Hippocampal formation (tissue), 2 donors: ENCODE measurements at regions not wholly inside any gene's neighbourhood (a gene's known extent, or its start where the extent isn't known, plus 50 kb on each side); places are given as distances from the start of the nearest gene placed in this dataset.
"Not testable (repeated sequence)": the region's sequence is repeated elsewhere in the genome, so short reads cannot be mapped to it uniquely, and the experiment has no call there.

Experiments
- DNase-seq, 2 donors: peaks; one replicate each; lab custom pipeline; 2025; lab: John Stamatoyannopoulos, UW

- no peak for DNase-seq
Measured at GRCh38 chr2:65957886-65958285, 477.0 kb upstream of the MEIS1 start.

- no peak for DNase-seq
Measured at GRCh38 chr2:65957454-65957853, 477.5 kb upstream of the MEIS1 start.

- DNase-seq = no peak
Measured at GRCh38 chr2:65955259-65955658, 479.7 kb upstream of the MEIS1 start.

GRCh38 chr2:65952966-65953761 lies 481.8 kb upstream of the MEIS1 start:
- DNase-seq = no peak

GRCh38 chr2:65944213-65944612 lies 490.7 kb upstream of the MEIS1 start:
- no peak for DNase-seq

- no peak for DNase-seq
Measured at GRCh38 chr2:65943099-65943786, 491.7 kb upstream of the MEIS1 start.

GRCh38 chr2:65940856-65941255 lies 494.1 kb upstream of the MEIS1 start:
- no peak for DNase-seq

GRCh38 chr2:65939687-65940086 lies 495.2 kb upstream of the MEIS1 start:
- no peak for DNase-seq

GRCh38 chr2:65937379-65938160 lies 497.4 kb upstream of the MEIS1 start:
- no peak for DNase-seq

GRCh38 chr2:65934992-65935629 lies 499.8 kb upstream of the MEIS1 start:
- DNase-seq = no peak

GRCh38 chr2:65932571-65932970 lies 500.2 kb upstream of the SPRED2 start:
- no peak for DNase-seq

- DNase-seq = no peak
Measured at GRCh38 chr2:65931056-65931455, 498.7 kb upstream of the SPRED2 start.

GRCh38 chr2:65930259-65930658 lies 497.9 kb upstream of the SPRED2 start:
- DNase-seq = no peak

- DNase-seq = not testable (repeated sequence)
Measured at GRCh38 chr2:65929664-65930063, 497.3 kb upstream of the SPRED2 start.

- no peak for DNase-seq
Measured at GRCh38 chr2:65922794-65923193, 490.4 kb upstream of the SPRED2 start.

GRCh38 chr2:65922030-65922429 lies 489.6 kb upstream of the SPRED2 start:
- no peak for DNase-seq

GRCh38 chr2:65921116-65921515 lies 488.7 kb upstream of the SPRED2 start:
- DNase-seq = no peak

- no peak for DNase-seq
Measured at GRCh38 chr2:65920659-65921058, 488.3 kb upstream of the SPRED2 start.

GRCh38 chr2:65919550-65920188 lies 487.3 kb upstream of the SPRED2 start:
- no peak for DNase-seq

GRCh38 chr2:65918760-65919187 lies 486.4 kb upstream of the SPRED2 start:
- DNase-seq = no peak

- no peak for DNase-seq
Measured at GRCh38 chr2:65917986-65918385, 485.6 kb upstream of the SPRED2 start.
